ENCODE measurements at regions not wholly inside any gene's neighbourhood (a gene's known extent, or its start where the extent isn't known, plus 50 kb on each side); places are given as distances from the start of the nearest gene placed in this dataset.

DNA sequence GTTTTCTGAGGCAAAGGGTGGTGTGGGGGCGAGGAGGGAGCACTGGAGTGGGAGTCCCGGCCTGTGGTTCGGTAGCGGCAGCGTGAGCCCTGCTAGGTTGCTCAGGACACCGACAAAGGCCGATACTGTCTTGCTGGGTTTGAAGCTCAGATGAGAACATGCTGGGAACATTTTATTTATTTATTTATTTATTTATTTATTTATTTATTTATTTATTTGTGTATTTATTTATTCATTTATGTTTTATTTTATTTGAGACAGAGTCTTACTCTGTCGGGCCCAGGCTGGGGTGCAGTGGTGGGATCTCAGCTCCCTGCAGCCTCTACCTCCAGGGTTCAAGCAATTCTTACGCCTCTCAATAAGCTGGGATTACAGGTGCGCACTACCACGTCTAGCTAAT lies 117.9 kb upstream of the GSE1 start:
- Histone ChIP-seq H3K27ac (no peak overlapping the region), H3K9me3 (no peaks in the 10 kb centered on the region), H3K4me3 (no peak overlapping the region), H3K27me3 (ENCODE audit: low read depth) (no peaks in the 10 kb centered on the region), H3K4me1 (peaks cover 21% of the 10 kb centered on the region), H3K36me3 (no peaks in the 10 kb centered on the region)
- no peak for DNase-seq
- ATAC-seq: no peak
- intact Hi-C loops (cut with DNase I): no loop called here
- TF ChIP-seq, protein P1, sequence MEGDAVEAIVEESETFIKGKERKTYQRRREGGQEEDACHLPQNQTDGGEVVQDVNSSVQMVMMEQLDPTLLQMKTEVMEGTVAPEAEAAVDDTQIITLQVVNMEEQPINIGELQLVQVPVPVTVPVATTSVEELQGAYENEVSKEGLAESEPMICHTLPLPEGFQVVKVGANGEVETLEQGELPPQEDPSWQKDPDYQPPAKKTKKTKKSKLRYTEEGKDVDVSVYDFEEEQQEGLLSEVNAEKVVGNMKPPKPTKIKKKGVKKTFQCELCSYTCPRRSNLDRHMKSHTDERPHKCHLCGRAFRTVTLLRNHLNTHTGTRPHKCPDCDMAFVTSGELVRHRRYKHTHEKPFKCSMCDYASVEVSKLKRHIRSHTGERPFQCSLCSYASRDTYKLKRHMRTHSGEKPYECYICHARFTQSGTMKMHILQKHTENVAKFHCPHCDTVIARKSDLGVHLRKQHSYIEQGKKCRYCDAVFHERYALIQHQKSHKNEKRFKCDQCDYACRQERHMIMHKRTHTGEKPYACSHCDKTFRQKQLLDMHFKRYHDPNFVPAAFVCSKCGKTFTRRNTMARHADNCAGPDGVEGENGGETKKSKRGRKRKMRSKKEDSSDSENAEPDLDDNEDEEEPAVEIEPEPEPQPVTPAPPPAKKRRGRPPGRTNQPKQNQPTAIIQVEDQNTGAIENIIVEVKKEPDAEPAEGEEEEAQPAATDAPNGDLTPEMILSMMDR (IDR thresholded peaks at IDR 0.05): no peak

DNA sequence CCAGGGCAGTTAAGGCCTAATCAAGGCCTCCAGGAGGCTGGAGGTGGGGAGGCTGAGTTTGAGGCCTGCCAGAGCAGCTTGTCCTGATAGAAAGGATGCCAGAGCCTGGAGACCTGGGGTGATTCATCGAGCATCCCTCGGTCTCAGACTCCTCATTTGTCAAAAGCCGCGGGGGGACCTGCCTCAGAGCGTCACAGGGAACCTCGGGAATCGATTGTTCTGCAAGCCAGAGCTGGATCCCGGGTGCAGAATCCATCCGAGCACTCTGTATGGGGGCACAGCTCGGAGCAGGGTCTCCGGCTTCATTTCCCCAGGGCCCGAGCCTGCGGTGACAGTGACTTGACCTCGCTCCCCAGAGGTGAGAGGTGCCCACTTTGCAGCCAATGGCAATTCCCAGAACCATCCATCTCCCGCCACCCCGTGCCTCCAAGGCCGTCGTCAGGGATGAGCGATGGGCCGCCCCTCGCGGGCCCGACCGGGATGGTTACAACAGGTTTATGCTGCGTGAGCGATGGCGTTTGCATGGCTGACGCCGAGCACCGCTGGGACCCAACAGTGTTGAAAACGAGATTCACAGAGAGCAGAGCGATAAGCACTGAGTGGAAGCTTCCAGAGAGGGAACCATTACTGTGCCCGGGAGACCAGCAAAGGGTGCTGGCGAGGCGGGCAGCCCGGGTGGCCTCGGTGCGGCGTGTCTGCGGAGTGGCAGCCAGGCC lies 117.1 kb upstream of the GSE1 start:
- Histone ChIP-seq H3K4me3 (no peak overlapping the region), H3K36me3 (no peaks in the 10 kb centered on the region), H3K27ac (no peak overlapping the region), H3K4me1 (peaks cover 19% of the 10 kb centered on the region), H3K9me3 (no peaks in the 10 kb centered on the region), H3K27me3 (ENCODE audit: low read depth) (no peaks in the 10 kb centered on the region)
- intact Hi-C loops (cut with DNase I): no loop called here
- ATAC-seq: no peak
- DNase-seq: no peak
- TF ChIP-seq, protein P1 (IDR thresholded peaks at IDR 0.05): no peak

DNA sequence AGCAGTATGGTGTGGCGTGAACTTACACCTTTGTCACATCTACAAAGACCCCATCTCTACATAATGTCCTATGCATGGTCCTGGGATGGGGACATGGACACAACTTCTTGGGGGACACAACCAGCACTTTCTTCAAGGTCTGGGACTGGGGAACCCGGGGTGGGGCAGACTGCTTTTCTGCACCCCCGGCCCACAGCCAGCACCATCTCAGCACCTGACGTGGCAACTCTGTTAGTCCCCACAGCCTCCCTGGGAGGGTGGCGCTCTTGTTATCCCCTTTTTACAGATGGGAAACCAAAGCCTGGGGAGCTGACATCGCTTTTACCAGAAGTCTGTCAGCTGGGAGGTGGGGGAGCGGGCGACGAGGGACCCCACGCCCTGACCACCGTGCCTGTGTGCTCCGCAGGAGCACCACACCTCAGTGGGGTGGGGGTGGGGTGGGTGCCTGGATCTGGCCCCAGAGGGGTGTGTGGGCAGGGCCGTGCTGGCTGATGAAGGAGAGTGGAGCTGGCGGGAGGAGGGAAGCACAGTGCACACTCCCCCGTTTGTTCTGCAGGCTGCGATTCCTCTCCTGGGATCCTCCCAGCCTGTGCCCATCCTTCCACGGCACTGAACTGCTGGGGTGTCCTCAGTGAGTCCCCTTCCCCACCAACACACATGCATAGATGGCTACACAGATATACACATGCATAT lies 115.4 kb upstream of the GSE1 start:
- intact Hi-C loops (cut with DNase I): no loop called here
- ATAC-seq (no peak), DNase-seq (no peak)
- TF ChIP-seq, protein P1 (IDR thresholded peaks at IDR 0.05): no peak
- H3K27me3 ChIP-seq (ENCODE audit: low read depth): no peaks in the 10 kb centered on the region
- H3K9me3 ChIP-seq: no peaks in the 10 kb centered on the region
- no peaks in the 10 kb centered on the region for H3K36me3 ChIP-seq
- H3K4me3 ChIP-seq: no peak overlapping the region
- H3K4me1 ChIP-seq: peaks cover under 1% of the 10 kb centered on the region
- H3K27ac ChIP-seq: no peak overlapping the region

DNA sequence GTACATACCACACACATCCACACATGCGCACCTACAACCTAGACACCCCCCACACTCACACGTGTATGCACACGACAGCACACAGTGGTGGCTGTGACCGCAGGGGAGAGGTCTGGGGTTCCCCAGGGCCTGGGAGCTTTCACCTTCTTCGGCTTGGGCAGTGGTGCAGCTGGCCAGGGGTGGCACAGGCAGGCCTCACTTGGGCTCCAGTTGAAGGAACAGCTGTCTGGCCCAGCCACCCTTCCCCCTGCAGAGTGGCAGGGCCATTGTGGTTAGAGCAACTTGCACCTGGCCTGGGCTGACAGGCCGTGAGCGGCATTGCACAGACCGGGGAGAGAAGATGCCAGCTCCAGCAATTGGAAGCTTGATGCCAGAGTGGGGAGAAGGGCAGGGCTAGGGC lies 114.5 kb upstream of the GSE1 start:
- TF ChIP-seq, protein P1 (IDR thresholded peaks at IDR 0.05): no peak
- Histone ChIP-seq H3K27me3 (ENCODE audit: low read depth) (no peaks in the 10 kb centered on the region), H3K4me1 (no peaks in the 10 kb centered on the region), H3K27ac (no peak overlapping the region), H3K4me3 (no peak overlapping the region), H3K9me3 (no peaks in the 10 kb centered on the region), H3K36me3 (no peaks in the 10 kb centered on the region)
- ATAC-seq: peak; percentile 12 to 31
- intact Hi-C loops (cut with DNase I): no loop called here
- no peak for DNase-seq

DNA sequence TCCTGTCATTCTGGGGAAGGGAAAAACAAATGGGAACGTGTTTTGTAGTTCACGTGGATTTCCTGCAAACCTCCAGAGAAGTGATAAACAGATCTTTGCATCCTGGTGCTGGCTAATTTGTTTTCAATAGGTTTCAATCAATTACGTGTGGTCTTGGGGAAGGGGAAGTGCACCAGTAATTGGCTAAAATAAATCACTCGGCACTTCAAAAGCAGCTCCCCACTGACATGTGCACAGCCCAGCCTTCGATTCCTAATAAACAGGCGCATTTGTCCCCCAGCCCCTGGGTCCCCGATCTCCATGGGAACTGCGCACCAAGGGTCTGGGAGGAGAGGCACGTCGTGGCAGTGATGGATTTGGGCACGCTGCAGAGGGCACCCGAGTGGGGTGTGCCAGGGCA lies 112.9 kb upstream of the GSE1 start:
- intact Hi-C loops (cut with DNase I): no loop called here
- Histone ChIP-seq H3K27me3 (ENCODE audit: low read depth) (no peaks in the 10 kb centered on the region), H3K4me3 (no peak overlapping the region), H3K4me1 (no peaks in the 10 kb centered on the region), H3K9me3 (no peaks in the 10 kb centered on the region), H3K27ac (no peak overlapping the region), H3K36me3 (no peaks in the 10 kb centered on the region)
- no peak for DNase-seq
- TF ChIP-seq, protein P1 (IDR thresholded peaks at IDR 0.05): no peak
- no peak for ATAC-seq

Measured in lower lobe of right lung (tissue), 2 donors.